GM15510 (cell line): ENCODE measurements at regions not wholly inside any gene's neighbourhood (a gene's known extent, or its start where the extent isn't known, plus 50 kb on each side); places are given as distances from the start of the nearest gene placed in this dataset.

Source experiments
- POLR2A ChIP-seq: IDR thresholded peaks from 3 replicates; pipeline ENCODE4 v1.6.1; 2011; ENCODE audit warnings: borderline replicate concordance; ENCODE audit not compliant: insufficient read length; ENCODE audit errors: extremely low read depth

GRCh38 chr3:177514611-177515499, 317.6 kb upstream of the TBL1XR1 start:
- no peak for TF ChIP-seq POLR2A

GRCh38 chr3:177515786-177516157, 318.5 kb upstream of the TBL1XR1 start:
- TF ChIP-seq POLR2A, result no peak

DNA sequence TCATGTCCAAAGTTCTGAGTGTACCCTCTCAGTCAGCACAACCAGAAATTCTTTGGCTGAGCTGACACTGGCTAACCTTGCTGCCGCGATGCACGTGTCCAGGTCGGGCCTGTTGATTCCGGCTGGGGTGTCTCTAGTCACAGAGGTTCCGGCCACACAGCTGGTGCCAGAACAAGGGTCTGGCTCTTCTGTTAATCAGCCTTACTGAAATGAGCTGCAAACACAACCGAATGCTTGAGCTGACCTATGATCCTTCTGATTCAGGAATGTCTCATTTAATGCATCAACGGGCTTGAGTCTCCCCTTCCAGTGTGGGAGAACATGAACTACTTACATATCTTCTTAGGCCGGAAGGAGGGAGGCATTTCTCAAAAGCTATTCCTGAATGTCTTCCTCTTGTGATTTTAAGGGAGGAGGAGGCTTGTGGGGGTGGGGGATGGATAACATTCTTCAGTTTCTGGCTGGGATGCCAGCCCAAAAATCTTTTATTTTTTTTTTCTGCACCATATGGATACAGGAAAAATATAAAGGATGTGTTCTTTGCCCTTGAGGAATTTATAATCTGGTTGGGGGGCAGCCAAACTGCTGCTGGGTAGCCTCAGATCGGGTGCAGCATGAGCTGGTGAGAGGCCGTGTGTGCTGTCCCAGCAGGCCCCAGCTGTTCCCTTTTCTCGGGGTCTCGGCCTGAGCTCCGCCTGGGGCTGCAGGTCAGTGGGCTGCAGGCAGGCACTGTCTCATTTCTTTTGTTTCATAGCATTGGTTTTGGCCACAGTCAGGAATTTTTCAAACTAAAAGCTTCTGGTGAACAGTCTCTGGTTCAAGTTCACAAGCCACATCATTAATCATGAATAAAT, 319.1 kb upstream of the TBL1XR1 start:
- no peak for TF ChIP-seq POLR2A

- TF ChIP-seq POLR2A, result no peak
Measured at GRCh38 chr3:177517906-177518305, 320.6 kb upstream of the TBL1XR1 start.

GRCh38 chr3:177519588-177519987, 322.3 kb upstream of the TBL1XR1 start:
- TF ChIP-seq POLR2A, result no peak

- no peak for TF ChIP-seq POLR2A
Measured at GRCh38 chr3:177521305-177521704, 324.0 kb upstream of the TBL1XR1 start.

- TF ChIP-seq POLR2A, result no peak
Measured at GRCh38 chr3:177522051-177522450, 324.8 kb upstream of the TBL1XR1 start.

- TF ChIP-seq POLR2A, result no peak
Measured at GRCh38 chr3:177523067-177523675, 325.9 kb upstream of the TBL1XR1 start.

GRCh38 chr3:177523872-177524438, 326.7 kb upstream of the TBL1XR1 start:
- no peak for TF ChIP-seq POLR2A

GRCh38 chr3:177524742-177525141, 327.5 kb upstream of the TBL1XR1 start:
- TF ChIP-seq POLR2A, result no peak

GRCh38 chr3:177525414-177525813, 328.1 kb upstream of the TBL1XR1 start:
- no peak for TF ChIP-seq POLR2A

- no peak for TF ChIP-seq POLR2A
Measured at GRCh38 chr3:177525987-177526712, 328.9 kb upstream of the TBL1XR1 start.

- no peak for TF ChIP-seq POLR2A
Measured at GRCh38 chr3:177527182-177527581, 329.9 kb upstream of the TBL1XR1 start.
